ENCODE measurements at regions not wholly inside any gene's neighbourhood (a gene's known extent, or its start where the extent isn't known, plus 50 kb on each side); places are given as distances from the start of the nearest gene placed in this dataset.

DNA sequence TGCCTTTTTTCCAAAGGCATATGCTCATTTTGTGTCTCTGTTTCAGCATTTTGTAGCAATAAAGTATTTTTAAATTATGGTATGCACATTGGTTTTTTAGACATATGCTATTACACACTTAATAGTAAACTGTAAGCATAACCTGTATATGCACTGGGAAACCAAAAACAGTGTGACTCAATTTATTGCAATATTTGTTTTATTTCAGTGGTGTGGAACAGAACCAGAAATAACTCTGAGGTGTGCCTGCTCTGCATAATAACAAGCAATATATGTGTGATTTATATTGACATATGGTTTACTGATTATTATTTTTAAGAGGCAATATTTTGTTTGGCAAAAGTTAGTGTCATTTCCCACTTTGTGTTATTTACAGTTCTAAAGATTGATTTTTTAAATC, 126.6 kb upstream of the CPNE8 start:
- no peak overlapping the region for H3K27ac ChIP-seq (ENCODE audit: low read depth in 1 of 2, low read length in 1 of 2)
- H3K9me3 ChIP-seq (ENCODE audit: control insufficient read depth in 4 of 4, insufficient read depth in 3 of 4, low read length in 3 of 4) = no peaks in the 10 kb centered on the region
- ATAC-seq (ENCODE audit: insufficient read depth, low FRiP score) = no peak
- DNase-seq = no peak
- no peak for TF ChIP-seq CTCF (IDR thresholded peaks at IDR 0.05; ENCODE audit: control extremely low read depth, extremely low read depth)
- no peak overlapping the region for H3K4me3 ChIP-seq
- no peak overlapping the region for H3K9ac ChIP-seq (ENCODE audit: insufficient read depth in 1 of 2, low read length in 2 of 2)
- H3K4me1 ChIP-seq (ENCODE audit: control insufficient read depth in 5 of 5, insufficient read depth in 5 of 5, low read length in 5 of 5) = no peaks in the 10 kb centered on the region
- H3K27me3 ChIP-seq (ENCODE audit: control insufficient read depth in 3 of 3, insufficient read depth in 3 of 3, low read length in 2 of 3) = no peaks in the 10 kb centered on the region
- no peaks in the 10 kb centered on the region for H3K36me3 ChIP-seq (ENCODE audit: control insufficient read depth in 4 of 4, insufficient read depth in 4 of 4, low read length in 4 of 4)

DNA sequence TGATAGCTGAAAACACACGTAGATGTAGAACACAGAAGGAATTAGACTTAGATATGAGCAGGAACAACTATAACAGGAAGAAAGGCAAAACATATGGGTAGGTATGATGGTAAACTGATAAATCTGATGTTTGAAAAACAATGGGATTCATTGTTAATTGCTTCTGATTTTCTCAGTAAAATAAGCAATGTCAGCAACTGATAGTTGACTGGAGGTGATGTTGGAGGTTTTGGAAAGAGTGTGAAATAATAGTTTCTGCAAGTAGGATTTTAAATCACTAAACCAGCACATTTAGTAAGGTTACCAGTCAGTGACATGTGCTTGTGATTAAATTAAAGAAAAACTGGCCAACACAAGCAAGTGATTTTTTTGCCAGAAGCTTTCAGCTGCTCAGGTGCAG, 123.0 kb upstream of the CPNE8 start:
- WGBS, 2 donors = 76 to 84% methylated on average over 1 of the region's 1 CpG
- no peaks in the 10 kb centered on the region for H3K9me3 ChIP-seq (ENCODE audit: control insufficient read depth in 4 of 4, insufficient read depth in 3 of 4, low read length in 3 of 4)
- ATAC-seq (ENCODE audit: insufficient read depth, low FRiP score) = no peak

DNA sequence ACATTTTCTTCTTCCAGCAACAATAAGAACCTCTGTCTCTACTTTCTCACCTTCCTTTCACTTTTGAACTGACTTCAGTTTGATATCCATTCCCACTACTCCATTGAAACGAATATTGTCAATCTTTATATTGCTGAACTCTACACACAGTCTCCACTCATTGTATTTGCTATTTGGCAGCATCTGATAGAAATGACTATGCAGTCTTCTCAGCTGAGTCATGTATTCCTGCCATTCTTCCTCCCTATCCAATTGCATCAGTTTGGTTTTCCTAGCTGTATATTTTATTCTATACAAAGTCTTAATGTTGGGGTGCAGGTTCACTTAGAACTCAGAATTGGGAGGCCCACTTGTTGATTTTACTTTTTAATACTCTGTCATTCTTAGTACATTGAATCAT, 107.5 kb upstream of the CPNE8 start:
- no peaks in the 10 kb centered on the region for H3K36me3 ChIP-seq (ENCODE audit: control insufficient read depth in 4 of 4, insufficient read depth in 4 of 4, low read length in 4 of 4)
- H3K27me3 ChIP-seq (ENCODE audit: control insufficient read depth in 3 of 3, insufficient read depth in 3 of 3, low read length in 2 of 3) = no peaks in the 10 kb centered on the region
- no peak overlapping the region for H3K4me3 ChIP-seq
- no peak overlapping the region for H3K9ac ChIP-seq (ENCODE audit: insufficient read depth in 1 of 2, low read length in 2 of 2)
- ATAC-seq (ENCODE audit: insufficient read depth, low FRiP score) = no peak
- H3K4me1 ChIP-seq (ENCODE audit: control insufficient read depth in 5 of 5, insufficient read depth in 5 of 5, low read length in 5 of 5) = no peaks in the 10 kb centered on the region
- no peaks in the 10 kb centered on the region for H3K9me3 ChIP-seq (ENCODE audit: control insufficient read depth in 4 of 4, insufficient read depth in 3 of 4, low read length in 3 of 4)
- DNase-seq = no peak
- 61 to 63% methylated on average over 1 of the region's 1 CpG for WGBS, 2 donors
- H3K27ac ChIP-seq (ENCODE audit: low read depth in 1 of 2, low read length in 1 of 2) = no peak overlapping the region
- TF ChIP-seq CTCF (IDR thresholded peaks at IDR 0.05; ENCODE audit: control extremely low read depth, extremely low read depth) = no peak

More for the DNA sequence above, 123.0 kb upstream of the CPNE8 start:
- Histone ChIP-seq H3K9ac (ENCODE audit: insufficient read depth in 1 of 2, low read length in 2 of 2) (no peak overlapping the region), H3K36me3 (ENCODE audit: control insufficient read depth in 4 of 4, insufficient read depth in 4 of 4, low read length in 4 of 4) (no peaks in the 10 kb centered on the region), H3K27me3 (ENCODE audit: control insufficient read depth in 3 of 3, insufficient read depth in 3 of 3, low read length in 2 of 3) (no peaks in the 10 kb centered on the region), H3K27ac (ENCODE audit: low read depth in 1 of 2, low read length in 1 of 2) (no peak overlapping the region), H3K4me3 (no peak overlapping the region), H3K4me1 (ENCODE audit: control insufficient read depth in 5 of 5, insufficient read depth in 5 of 5, low read length in 5 of 5) (no peaks in the 10 kb centered on the region)
- no peak for TF ChIP-seq CTCF (IDR thresholded peaks at IDR 0.05; ENCODE audit: control extremely low read depth, extremely low read depth)
- no peak for DNase-seq

- DNase-seq (no peak), ATAC-seq (ENCODE audit: insufficient read depth, low FRiP score) (no peak)
- no peaks in the 10 kb centered on the region for H3K27me3 ChIP-seq (ENCODE audit: control insufficient read depth in 3 of 3, insufficient read depth in 3 of 3, low read length in 2 of 3)
- no peaks in the 10 kb centered on the region for H3K9me3 ChIP-seq (ENCODE audit: control insufficient read depth in 4 of 4, insufficient read depth in 3 of 4, low read length in 3 of 4)
- no peak overlapping the region for H3K9ac ChIP-seq (ENCODE audit: insufficient read depth in 1 of 2, low read length in 2 of 2)
- H3K4me3 ChIP-seq = no peak overlapping the region
- 40 to 61% methylated on average over 2 of the region's 2 CpGs for whole genome bisulfite sequencing, 2 donors
- TF ChIP-seq CTCF (IDR thresholded peaks at IDR 0.05; ENCODE audit: control extremely low read depth, extremely low read depth) = no peak
- no peaks in the 10 kb centered on the region for H3K4me1 ChIP-seq (ENCODE audit: control insufficient read depth in 5 of 5, insufficient read depth in 5 of 5, low read length in 5 of 5)
- H3K36me3 ChIP-seq (ENCODE audit: control insufficient read depth in 4 of 4, insufficient read depth in 4 of 4, low read length in 4 of 4) = no peaks in the 10 kb centered on the region
- H3K27ac ChIP-seq (ENCODE audit: low read depth in 1 of 2, low read length in 1 of 2) = no peak overlapping the region
These were observed 105.8 kb upstream of the CPNE8 start for GRCh38 chr12:39011166-39011565.
